ENCODE measurements at regions not wholly inside any gene's neighbourhood (a gene's known extent, or its start where the extent isn't known, plus 50 kb on each side); places are given as distances from the start of the nearest gene placed in this dataset.

- Histone ChIP-seq H3K4me1 (ENCODE audit: control insufficient read depth in 1 of 2, extremely low read depth in 1 of 2, insufficient read depth in 2 of 2, low read length in 2 of 2) (no peaks in the 10 kb centered on the region), H3K9me3 (no peaks in the 10 kb centered on the region), H3K36me3 (ENCODE audit: control insufficient read depth in 2 of 2, extremely low read depth in 1 of 2, insufficient read depth in 1 of 2, low read length in 1 of 2) (no peaks in the 10 kb centered on the region), H3K27me3 (replicated peaks in 1 of 2; ENCODE audit: control insufficient read depth in 2 of 2, extremely low read depth in 1 of 2, insufficient read depth in 2 of 2, low read length in 1 of 2) (no peaks in the 10 kb centered on the region), H3K27ac (ENCODE audit: low read length) (no peak overlapping the region), H3K4me3 (ENCODE audit: control insufficient read depth in 1 of 2, extremely low read depth in 1 of 2, low read length in 1 of 2) (no peak overlapping the region)
- Mint-ChIP-seq H3K27ac (no peak overlapping the region), H3K4me1 (no peaks in the 10 kb centered on the region), H3K9me3 (peaks cover 0 to 4% (median 4%) of the 10 kb centered on the region in 3 donors), H3K4me3 (no peak overlapping the region), H3K27me3 (peaks cover 0 to 3% of the 10 kb centered on the region in 2 donors), H3K36me3 (no peaks in the 10 kb centered on the region)
- 82% methylated on average over 1 of the region's 1 CpG for WGBS (ENCODE audit: insufficient coverage)
- ChIA-PET POLR2A (no interaction called here), CTCF (no interaction called here)
- ATAC-seq (replicated peaks in 1 of 4) (no peak), DNase-seq (no peak)
Measured at GRCh38 chr9:108160039-108160438, 670.5 kb upstream of the KLF4 start.

- ChIA-PET CTCF (no interaction called here), POLR2A (no interaction called here)
- no peak for ATAC-seq (replicated peaks in 1 of 4)
- no peak for DNase-seq
- Histone ChIP-seq H3K9me3 (no peaks in the 10 kb centered on the region), H3K36me3 (ENCODE audit: control insufficient read depth in 2 of 2, extremely low read depth in 1 of 2, insufficient read depth in 1 of 2, low read length in 1 of 2) (no peaks in the 10 kb centered on the region), H3K4me1 (ENCODE audit: control insufficient read depth in 1 of 2, extremely low read depth in 1 of 2, insufficient read depth in 2 of 2, low read length in 2 of 2) (no peaks in the 10 kb centered on the region), H3K27me3 (replicated peaks in 1 of 2; ENCODE audit: control insufficient read depth in 2 of 2, extremely low read depth in 1 of 2, insufficient read depth in 2 of 2, low read length in 1 of 2) (no peaks in the 10 kb centered on the region), H3K27ac (ENCODE audit: low read length) (no peak overlapping the region), H3K4me3 (ENCODE audit: control insufficient read depth in 1 of 2, extremely low read depth in 1 of 2, low read length in 1 of 2) (no peak overlapping the region)
- no CpG with 5 or more reads among the region's 4 CpGs for WGBS (ENCODE audit: insufficient coverage)
- peaks cover 0 to 6% (median 0%) of the 10 kb centered on the region in 3 donors for H3K9me3 Mint-ChIP-seq
- H3K27me3 Mint-ChIP-seq = no peaks in the 10 kb centered on the region
- no peak overlapping the region for H3K4me3 Mint-ChIP-seq
- H3K4me1 Mint-ChIP-seq = no peaks in the 10 kb centered on the region
- no peak overlapping the region for H3K27ac Mint-ChIP-seq
- H3K36me3 Mint-ChIP-seq = no peaks in the 10 kb centered on the region
Measured at GRCh38 chr9:108158236-108158995, 668.8 kb upstream of the KLF4 start.

GRCh38 chr9:108156270-108156998 lies 666.9 kb upstream of the KLF4 start:
- CTCF ChIA-PET = no interaction called here
- Histone ChIP-seq H3K4me1 (ENCODE audit: control insufficient read depth in 1 of 2, extremely low read depth in 1 of 2, insufficient read depth in 2 of 2, low read length in 2 of 2) (no peaks in the 10 kb centered on the region), H3K4me3 (ENCODE audit: control insufficient read depth in 1 of 2, extremely low read depth in 1 of 2, low read length in 1 of 2) (no peak overlapping the region), H3K27ac (ENCODE audit: low read length) (no peak overlapping the region), H3K27me3 (replicated peaks in 1 of 2; ENCODE audit: control insufficient read depth in 2 of 2, extremely low read depth in 1 of 2, insufficient read depth in 2 of 2, low read length in 1 of 2) (no peaks in the 10 kb centered on the region), H3K9me3 (no peaks in the 10 kb centered on the region), H3K36me3 (ENCODE audit: control insufficient read depth in 2 of 2, extremely low read depth in 1 of 2, insufficient read depth in 1 of 2, low read length in 1 of 2) (no peaks in the 10 kb centered on the region)
- H3K4me3 Mint-ChIP-seq = no peak overlapping the region
- H3K36me3 Mint-ChIP-seq = no peaks in the 10 kb centered on the region
- POLR2A ChIA-PET = no interaction called here
- WGBS (ENCODE audit: insufficient coverage) = 92% methylated on average over 2 of the region's 5 CpGs
- DNase-seq (no peak), ATAC-seq (replicated peaks in 1 of 4) (no peak)
- no peaks in the 10 kb centered on the region for H3K27me3 Mint-ChIP-seq
- peaks cover 0 to 6% (median 0%) of the 10 kb centered on the region in 3 donors for H3K9me3 Mint-ChIP-seq
- H3K4me1 Mint-ChIP-seq = no peaks in the 10 kb centered on the region
- H3K27ac Mint-ChIP-seq = no peak overlapping the region

- Mint-ChIP-seq H3K4me1 (no peaks in the 10 kb centered on the region), H3K9me3 (peaks cover 0 to 6% (median 0%) of the 10 kb centered on the region in 3 donors), H3K27ac (no peak overlapping the region), H3K27me3 (no peaks in the 10 kb centered on the region), H3K4me3 (no peak overlapping the region), H3K36me3 (no peaks in the 10 kb centered on the region)
- Histone ChIP-seq H3K27ac (ENCODE audit: low read length) (no peak overlapping the region), H3K9me3 (no peaks in the 10 kb centered on the region), H3K36me3 (ENCODE audit: control insufficient read depth in 2 of 2, extremely low read depth in 1 of 2, insufficient read depth in 1 of 2, low read length in 1 of 2) (no peaks in the 10 kb centered on the region), H3K4me1 (ENCODE audit: control insufficient read depth in 1 of 2, extremely low read depth in 1 of 2, insufficient read depth in 2 of 2, low read length in 2 of 2) (no peaks in the 10 kb centered on the region), H3K4me3 (ENCODE audit: control insufficient read depth in 1 of 2, extremely low read depth in 1 of 2, low read length in 1 of 2) (no peak overlapping the region), H3K27me3 (replicated peaks in 1 of 2; ENCODE audit: control insufficient read depth in 2 of 2, extremely low read depth in 1 of 2, insufficient read depth in 2 of 2, low read length in 1 of 2) (no peaks in the 10 kb centered on the region)
- POLR2A ChIA-PET = no interaction called here
- ATAC-seq (replicated peaks in 1 of 4) = no peak
- 40% methylated on average over 1 of the region's 4 CpGs for WGBS (ENCODE audit: insufficient coverage)
- CTCF ChIA-PET = interaction anchor here in 1 of 2 donors (0.6 kb wide), 1 partner anchor 485 kb away, joined by 3 read pairs; no protein-coding TSS in a partner anchor
- DNase-seq = no peak
Measured at GRCh38 chr9:108153416-108153815, 663.8 kb upstream of the KLF4 start.

- Mint-ChIP-seq H3K27ac (no peak overlapping the region), H3K4me3 (no peak overlapping the region), H3K36me3 (no peaks in the 10 kb centered on the region), H3K9me3 (peaks cover 3 to 11% (median 4%) of the 10 kb centered on the region in 3 donors), H3K27me3 (peaks cover 0 to 5% of the 10 kb centered on the region in 2 donors), H3K4me1 (no peaks in the 10 kb centered on the region)
- ChIA-PET CTCF (no interaction called here), POLR2A (interaction anchor here in 1 of 2 donors (0.6 kb wide), 1 partner anchor 27 kb away, joined by 3 read pairs; no protein-coding TSS in a partner anchor)
- Histone ChIP-seq H3K27me3 (replicated peaks in 1 of 2; ENCODE audit: control insufficient read depth in 2 of 2, extremely low read depth in 1 of 2, insufficient read depth in 2 of 2, low read length in 1 of 2) (no peaks in the 10 kb centered on the region), H3K27ac (ENCODE audit: low read length) (no peak overlapping the region), H3K4me1 (ENCODE audit: control insufficient read depth in 1 of 2, extremely low read depth in 1 of 2, insufficient read depth in 2 of 2, low read length in 2 of 2) (no peaks in the 10 kb centered on the region), H3K36me3 (ENCODE audit: control insufficient read depth in 2 of 2, extremely low read depth in 1 of 2, insufficient read depth in 1 of 2, low read length in 1 of 2) (no peaks in the 10 kb centered on the region), H3K4me3 (ENCODE audit: control insufficient read depth in 1 of 2, extremely low read depth in 1 of 2, low read length in 1 of 2) (no peak overlapping the region), H3K9me3 (no peaks in the 10 kb centered on the region)
- ATAC-seq (replicated peaks in 1 of 4) (no peak), DNase-seq (no peak)
- 75% methylated on average over 8 of the region's 16 CpGs for WGBS (ENCODE audit: insufficient coverage)
Measured at GRCh38 chr9:108150736-108151586, 661.4 kb upstream of the KLF4 start.

- POLR2A ChIA-PET = no interaction called here
- peaks cover 7 to 14% (median 11%) of the 10 kb centered on the region in 3 donors for H3K9me3 Mint-ChIP-seq
- no peaks in the 10 kb centered on the region for H3K9me3 ChIP-seq
- H3K27me3 ChIP-seq (replicated peaks in 1 of 2; ENCODE audit: control insufficient read depth in 2 of 2, extremely low read depth in 1 of 2, insufficient read depth in 2 of 2, low read length in 1 of 2) = no peaks in the 10 kb centered on the region
- 93% methylated on average over 3 of the region's 4 CpGs for WGBS (ENCODE audit: insufficient coverage)
- peaks cover 0 to 5% of the 10 kb centered on the region in 2 donors for H3K27me3 Mint-ChIP-seq
- H3K36me3 Mint-ChIP-seq = no peaks in the 10 kb centered on the region
- H3K27ac ChIP-seq (ENCODE audit: low read length) = no peak overlapping the region
- CTCF ChIA-PET = no interaction called here
- no peaks in the 10 kb centered on the region for H3K4me1 ChIP-seq (ENCODE audit: control insufficient read depth in 1 of 2, extremely low read depth in 1 of 2, insufficient read depth in 2 of 2, low read length in 2 of 2)
- H3K27ac Mint-ChIP-seq = no peak overlapping the region
- no peak overlapping the region for H3K4me3 Mint-ChIP-seq
- no peak for ATAC-seq (replicated peaks in 1 of 4)
- no peaks in the 10 kb centered on the region for H3K36me3 ChIP-seq (ENCODE audit: control insufficient read depth in 2 of 2, extremely low read depth in 1 of 2, insufficient read depth in 1 of 2, low read length in 1 of 2)
- no peak for DNase-seq
- no peak overlapping the region for H3K4me3 ChIP-seq (ENCODE audit: control insufficient read depth in 1 of 2, extremely low read depth in 1 of 2, low read length in 1 of 2)
- H3K4me1 Mint-ChIP-seq = no peaks in the 10 kb centered on the region
Measured at GRCh38 chr9:108149326-108149725, 659.8 kb upstream of the KLF4 start.
